ENCODE measurements at regions not wholly inside any gene's neighbourhood (a gene's known extent, or its start where the extent isn't known, plus 50 kb on each side); places are given as distances from the start of the nearest gene placed in this dataset.
"Not testable (repeated sequence)": the region's sequence is repeated elsewhere in the genome, so short reads cannot be mapped to it uniquely, and the experiment has no call there.

DNA sequence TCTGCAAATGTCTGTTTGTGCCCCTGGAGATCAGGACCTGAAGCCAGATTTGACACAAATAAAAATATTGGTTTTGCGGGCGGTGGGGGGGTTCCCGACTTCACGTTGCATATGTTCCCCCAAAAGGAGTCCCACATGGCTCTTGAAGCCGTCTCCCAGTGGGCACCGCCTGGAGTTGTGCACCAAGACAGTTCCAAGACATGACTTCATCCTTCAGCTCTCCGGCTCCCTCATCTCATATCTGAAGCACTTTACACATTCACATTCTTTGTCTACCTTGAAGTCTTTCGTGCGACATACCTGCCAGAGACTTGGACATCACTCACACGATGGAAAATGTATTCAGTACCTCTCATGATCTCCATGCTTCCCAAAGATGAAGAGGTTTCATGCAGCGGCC lies 362.8 kb upstream of the FOXK1 start:
- DNase-seq = no peak

DNA sequence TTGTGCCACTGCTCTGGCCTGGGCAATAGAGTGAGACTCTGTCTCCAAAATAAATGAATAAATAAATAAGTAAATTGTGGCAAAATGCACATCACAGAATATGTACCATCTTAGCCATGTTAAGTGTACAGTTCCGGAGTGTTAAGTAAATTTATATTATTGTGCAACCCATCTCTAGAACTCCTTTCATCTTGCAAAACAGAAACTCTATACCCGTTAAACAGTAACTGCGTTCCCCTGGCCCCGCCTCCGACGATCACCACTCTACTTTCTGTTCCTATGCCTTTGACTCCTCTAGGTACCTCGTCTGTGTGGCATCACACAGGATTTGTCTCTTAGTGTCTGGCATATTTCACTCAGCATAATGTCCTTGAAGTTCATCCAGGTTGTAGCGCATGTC lies 356.4 kb upstream of the FOXK1 start:
- DNase-seq = no peak

DNA sequence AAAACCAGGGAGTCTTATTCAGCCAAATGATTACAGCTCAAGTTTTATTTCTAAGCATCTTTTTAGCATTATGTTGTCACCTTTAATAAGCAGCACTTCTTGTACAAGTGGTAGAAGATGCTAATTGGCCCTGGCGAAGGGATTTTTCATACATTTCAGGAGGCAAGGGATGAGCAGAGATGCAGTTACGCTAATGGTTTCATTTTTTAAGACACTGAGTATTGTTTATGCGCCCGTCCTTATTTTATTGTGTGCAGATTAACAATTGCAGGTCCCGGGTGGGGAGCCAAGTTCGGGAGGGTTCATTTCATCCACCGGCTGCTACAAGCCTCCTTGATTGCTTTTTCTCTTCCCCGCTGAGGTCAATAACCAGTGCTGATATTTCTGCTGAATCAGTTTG lies 350.4 kb upstream of the FOXK1 start:
- DNase-seq = no peak

DNA sequence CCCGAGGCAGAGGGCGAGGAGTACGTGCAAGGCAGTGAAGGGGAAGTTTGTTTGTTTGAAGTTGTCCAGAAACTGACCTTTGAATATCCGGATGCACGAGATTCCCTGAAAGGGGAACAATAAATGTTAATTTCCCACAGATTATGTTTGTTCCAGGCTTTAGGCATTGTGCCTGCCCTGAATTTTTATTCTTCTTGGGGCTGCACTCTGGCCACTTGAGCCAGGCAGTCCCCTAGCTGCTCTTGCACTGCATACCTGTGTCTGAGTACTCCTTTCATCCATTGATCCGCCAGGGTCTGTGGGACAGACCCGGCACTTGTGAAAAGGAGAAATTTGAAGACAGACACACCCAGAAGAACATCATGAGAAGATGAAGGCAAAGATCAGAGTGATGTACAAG lies 343.5 kb upstream of the FOXK1 start:
- DNase-seq = no peak

DNA sequence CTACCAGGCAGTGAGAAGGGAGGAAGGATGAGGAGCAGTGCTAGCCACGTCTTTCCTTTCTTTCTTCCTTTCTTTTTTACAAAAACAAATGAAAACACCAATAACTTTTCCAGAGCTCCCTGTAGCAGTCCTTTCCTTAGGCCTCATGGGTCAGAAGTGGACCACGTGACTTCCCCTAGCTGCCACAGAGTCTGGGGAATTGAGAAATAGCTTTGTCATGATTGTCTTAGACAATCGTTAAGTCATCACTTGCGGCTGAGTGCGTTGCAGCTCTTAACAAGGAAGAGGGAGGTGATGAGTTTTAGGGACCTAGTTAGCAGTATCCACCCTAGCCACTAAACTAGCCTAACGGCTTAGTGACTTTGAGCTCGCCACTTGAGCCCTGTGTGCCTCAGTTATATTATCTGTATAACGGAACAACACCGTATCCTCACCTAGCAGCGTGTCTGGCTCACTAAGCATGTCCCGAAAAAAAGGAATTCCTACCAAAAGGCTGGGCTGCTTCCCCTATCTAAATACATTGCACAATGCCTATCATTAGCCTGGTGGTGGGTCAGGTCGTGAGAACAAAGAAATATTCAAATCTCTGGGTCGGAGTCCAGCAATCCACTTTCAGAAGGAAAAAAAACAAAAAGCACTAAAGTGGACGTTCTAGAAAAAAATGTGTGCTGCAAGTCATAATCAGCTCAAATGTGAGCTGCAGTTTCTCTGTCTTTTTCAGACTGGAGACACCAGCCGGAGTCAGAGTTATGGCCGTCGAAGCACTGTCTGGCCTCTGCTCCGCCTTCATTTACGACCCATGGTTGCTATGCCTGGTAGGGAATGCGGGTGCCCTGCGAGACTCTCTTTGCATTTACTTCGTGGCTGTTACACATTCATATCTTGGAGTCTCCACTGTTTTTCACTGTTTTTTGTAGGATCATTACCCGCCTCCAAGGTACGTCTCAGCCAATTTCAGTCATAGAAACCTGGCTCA lies 338.5 kb upstream of the FOXK1 start:
- no peak for DNase-seq

DNA sequence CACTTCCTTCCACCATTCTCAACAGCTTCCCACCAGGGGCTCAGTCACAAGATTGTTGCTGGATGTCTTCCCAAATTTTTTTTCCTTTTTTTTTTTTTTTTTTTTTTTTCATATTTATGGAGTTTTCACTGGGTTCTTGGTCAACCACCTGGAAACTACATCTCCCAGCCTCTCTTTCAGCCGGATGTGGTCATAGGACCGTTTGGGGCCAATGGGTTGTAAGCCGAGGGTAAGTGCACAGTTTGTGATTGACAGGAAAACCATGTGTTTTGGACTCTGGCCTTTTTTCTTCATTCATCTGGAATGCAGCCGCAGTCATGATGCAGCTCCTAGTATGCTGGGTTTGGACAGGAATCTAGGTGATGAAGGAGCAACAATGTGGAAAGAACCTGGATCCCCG lies 337.1 kb upstream of the FOXK1 start:
- DNase-seq = no peak

DNA sequence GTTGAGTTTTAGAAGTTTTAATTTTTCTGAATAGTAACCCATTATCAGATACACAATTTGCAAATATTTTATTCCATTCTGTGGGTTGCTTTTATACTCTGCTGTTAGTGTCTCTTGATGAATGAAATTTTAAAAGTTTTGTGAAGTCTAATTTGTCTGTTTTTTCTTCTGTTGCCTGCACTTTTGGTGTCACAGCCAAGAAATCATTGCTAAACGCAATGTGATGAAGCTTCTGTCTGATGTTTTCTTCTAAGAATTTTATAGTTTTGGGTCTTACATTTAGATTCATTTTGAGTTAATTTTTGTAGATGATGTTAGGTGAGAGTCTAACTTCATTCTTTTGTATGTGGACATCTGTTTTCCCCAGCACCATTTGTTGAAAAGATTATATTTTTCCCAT lies 330.0 kb upstream of the FOXK1 start:
- no peak for DNase-seq

DNA sequence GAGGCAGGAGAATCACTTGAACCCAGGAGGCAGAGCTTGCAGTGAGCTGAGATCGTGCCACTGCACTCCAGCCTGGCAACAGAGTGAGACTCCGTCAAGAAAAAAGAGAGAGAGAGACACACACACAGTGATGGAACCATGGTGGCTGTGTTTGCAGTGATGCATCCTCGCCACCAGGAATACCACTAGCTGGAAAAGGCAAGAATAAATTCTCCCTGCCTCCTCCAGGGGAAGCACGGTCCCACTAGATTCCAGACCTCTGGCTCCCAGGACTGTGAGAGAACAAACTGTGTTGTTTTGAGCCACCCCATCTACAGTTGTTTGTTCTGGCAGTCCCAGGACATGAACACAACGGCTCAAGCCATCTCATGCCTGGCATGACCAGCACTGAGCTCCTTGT lies 320.3 kb upstream of the FOXK1 start:
- no peak for DNase-seq

DNA sequence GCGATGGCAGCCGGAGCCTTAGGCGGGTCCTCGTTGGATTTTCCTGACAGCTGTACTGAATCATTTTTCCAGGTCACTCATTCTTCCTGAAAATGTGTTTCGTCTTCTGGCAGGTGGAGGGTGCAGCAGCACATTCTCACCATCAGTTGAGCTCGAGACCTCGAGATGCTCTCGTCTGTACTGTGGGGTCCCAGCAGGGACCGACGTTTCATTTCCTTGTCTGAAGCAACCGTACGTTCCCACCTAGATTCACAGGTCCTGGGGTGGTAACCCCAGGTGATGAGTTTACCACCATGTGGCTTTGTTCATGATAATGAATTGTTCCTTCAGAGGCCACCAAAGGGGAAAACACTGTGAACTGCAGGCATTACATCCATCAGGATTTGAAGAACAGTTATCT lies 298.5 kb upstream of the FOXK1 start:
- no peak for DNase-seq

DNA sequence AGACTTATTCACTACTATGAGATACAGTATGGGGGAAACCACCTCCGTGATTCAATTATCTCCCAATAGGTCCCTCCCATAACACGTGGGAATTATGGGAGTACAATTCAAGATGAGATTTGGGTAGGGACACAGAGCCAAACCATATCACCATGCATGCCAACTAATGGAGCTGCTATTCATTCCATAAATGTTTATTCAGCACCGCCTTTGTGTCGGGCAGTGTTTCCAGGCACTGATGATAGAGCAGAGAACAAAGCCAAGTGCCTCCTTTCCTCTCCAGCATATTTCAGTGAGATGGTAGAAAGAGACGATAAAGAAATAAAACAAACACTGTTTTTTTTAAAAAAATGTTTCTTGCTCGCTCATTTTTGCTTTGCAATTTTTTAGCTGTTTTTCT lies 295.9 kb upstream of the FOXK1 start:
- DNase-seq = no peak

DNA sequence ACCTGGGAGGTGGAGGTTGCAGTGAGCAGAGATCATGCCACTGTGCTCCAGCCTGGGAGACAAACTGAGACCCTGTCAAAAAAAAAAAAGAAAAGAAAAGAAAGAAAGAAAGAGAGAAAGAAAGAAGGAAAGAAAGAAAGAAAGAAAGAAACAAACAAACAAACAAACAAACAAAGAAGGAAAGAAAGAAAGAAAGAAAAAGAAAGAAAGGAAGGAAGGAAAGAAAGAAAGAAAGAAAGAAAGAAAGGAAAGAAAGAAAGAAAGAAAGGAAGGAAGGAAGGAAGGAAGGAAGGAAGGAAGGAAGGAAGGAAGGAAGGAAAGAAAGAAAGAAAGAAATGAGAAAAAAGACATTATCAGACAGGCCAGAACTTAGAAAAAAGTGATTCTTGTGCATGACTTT lies 291.0 kb upstream of the FOXK1 start:
- not testable (repeated sequence) for DNase-seq

DNA sequence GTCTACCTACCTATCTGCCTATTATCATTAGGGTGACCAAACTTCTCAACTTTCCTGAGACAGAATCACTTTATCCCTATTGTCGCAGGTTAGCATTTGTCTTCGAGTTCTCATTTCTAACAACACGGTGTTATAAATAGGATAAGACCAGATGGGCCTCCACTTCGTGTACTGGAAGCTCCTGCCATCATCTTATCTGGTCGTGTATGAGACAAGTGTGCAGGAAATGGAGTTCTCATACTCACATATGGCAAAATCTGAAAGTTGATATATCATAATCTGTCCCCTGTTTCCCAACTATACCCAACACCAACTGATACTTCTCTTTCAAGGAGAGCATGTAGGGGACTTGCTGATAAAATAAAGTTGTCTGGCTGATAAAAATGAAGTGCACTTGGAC lies 287.4 kb upstream of the FOXK1 start:
- no peak for DNase-seq

DNA sequence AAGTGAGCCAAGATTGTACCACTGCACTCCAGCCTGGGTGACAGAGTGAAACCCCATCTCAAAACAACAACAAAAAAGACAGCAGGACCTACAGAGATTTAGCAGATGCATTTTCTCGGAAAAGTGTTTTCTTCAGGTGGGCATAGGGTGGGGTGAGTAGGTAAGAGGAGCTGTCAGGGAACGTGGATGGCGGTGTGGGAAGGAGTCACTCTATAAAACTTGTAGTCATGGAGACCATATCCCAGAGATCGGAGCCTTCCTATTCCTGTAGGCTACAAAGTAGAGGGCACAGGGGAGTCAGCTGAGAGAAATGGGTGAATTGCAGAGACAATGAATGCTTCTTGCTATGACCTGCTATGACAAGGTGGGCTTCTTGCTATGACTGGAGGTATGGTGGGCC lies 283.0 kb upstream of the FOXK1 start:
- DNase-seq = no peak

DNA sequence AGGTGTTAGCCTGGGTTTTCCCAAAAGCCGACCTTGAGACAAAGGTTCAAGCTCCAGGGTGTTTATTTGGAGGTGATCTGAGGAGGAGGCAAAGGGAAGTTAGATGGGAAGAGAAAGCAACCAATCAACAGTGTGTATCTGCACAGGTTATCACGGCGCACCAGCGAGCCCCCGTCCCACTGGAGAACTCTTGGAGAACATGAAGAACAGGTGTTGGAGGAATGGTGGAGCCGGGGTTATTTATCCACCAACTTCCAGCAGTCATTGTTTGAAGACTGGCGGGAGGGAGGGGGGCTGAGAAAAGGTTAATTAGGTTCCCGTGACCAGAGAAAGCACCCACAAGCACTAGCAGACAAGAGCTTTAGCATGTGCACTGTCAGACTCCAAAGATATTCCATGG lies 282.5 kb upstream of the FOXK1 start:
- no peak for DNase-seq

DNA sequence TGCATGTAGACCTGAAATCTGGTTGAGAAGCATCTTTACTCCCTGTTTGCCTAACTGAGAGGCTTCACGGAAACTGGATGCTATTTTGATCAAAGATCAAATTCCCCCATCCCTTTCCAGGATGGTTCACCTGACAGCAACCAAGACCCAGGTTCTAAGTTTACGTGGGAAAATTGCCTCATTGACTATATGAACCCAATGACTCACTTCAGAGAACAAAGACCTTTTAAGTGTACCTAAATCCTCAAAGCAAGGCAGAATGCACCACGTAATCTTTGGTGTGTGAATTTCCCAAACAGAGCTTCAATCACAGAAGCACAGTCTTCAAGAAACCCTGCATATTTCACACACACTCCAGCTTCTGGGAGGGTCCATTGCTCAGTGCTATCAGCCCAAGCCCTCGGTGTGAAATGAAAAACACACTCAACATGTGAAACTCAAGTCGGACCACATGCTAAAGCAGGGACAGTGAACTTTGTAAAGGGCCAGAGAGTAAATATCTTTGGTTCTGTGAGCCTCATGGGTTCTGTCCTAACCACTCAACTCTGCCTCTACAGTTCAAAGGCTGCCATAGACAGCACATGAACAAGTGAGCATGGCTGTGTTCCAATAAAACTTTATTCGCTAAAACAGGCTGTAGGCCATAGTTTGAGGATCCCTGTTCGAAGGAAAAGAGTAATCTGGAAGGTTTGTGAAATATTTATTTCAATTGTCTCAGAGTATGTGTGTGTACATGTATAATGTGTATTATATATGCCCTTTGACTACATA lies 275.6 kb upstream of the FOXK1 start:
- DNase-seq = no peak

DNA sequence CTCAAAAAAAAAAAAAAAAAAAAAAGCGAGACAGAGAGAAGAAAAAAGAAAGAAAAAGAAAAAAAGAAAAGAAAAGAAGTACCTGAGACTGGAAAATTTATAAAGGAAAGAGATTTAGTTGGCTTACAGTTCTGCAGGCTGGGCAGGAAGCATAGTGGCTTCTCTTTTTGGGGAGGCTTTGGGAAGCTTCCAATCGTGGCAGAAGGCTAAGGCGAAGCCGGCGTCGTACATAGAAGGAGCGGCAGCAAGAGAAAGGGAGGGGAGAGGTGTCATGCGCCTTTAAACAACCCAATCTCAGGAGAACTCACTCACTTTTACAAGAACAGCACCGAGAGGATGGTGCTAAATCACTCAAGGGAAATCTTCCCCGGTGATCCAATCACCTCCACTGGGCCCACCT lies 272.1 kb upstream of the FOXK1 start:
- no peak for DNase-seq

DNA sequence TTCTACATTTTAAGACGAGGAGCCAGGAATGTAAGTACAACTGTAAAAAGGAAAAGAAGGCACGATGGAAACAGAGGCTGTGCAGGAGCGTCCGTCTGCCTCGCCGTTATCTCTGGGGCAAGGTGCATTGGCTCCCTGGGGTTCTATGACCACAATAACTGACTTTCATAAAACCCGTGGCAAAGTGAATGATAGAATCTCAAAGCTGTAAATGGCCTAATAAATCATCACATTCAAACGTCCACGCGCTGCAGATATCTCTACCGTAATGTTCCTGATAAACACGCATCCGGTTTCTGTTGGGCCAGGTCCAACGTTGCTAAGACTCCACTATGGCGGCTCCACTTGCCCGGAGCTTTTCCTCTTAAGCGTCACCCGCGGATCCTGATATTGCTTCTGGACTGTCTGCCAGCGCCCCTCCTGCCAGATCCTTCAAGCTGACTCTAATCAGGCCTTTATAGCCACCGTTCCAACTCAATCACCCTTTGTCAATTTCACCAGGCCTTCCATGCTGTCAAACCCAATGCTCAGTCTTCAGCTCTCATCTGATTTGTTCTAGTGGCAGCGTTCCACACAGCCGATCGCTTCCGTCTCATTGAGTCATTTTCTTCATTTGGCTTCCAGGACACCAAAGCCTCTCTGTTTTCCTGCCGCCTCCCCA lies 265.6 kb upstream of the FOXK1 start:
- peak; percentile 10 for DNase-seq

DNA sequence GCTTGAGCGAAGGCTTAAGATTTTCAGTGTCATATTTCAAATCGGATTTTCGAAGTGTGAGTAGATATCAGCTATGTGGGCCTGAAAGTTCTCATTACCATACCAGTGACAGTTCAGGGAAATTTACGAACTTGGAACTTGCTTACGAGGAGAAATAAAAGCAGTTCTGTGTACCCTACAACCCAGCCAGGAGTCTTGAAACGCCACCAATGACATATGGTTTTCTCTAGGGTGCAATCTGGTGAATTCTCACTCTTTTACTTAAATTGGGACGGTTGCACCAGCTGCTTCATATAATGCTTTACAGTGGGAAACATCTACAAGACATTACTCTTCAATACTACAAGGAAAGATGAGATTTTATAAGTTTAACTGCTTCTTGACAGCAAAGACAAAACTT lies 253.6 kb upstream of the FOXK1 start:
- no peak for DNase-seq

DNA sequence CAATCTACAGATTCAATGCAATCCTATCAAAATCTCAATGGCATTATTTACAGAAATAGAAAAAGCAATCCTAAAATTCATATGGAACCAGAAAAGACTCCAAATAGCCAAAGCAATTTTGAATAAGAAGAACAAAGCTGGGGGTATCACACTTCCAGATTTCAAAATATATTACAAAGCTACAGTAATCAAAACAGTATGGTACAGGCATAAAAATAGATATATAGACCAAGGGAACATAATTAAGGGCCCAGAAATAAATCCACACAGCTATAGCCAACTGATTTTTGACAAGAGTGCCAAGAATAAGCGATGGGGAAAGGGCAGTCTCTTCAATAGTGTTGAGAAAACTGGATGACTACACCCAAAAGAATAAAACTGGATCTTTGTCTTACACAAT lies 251.9 kb upstream of the FOXK1 start:
- no peak for DNase-seq

DNA sequence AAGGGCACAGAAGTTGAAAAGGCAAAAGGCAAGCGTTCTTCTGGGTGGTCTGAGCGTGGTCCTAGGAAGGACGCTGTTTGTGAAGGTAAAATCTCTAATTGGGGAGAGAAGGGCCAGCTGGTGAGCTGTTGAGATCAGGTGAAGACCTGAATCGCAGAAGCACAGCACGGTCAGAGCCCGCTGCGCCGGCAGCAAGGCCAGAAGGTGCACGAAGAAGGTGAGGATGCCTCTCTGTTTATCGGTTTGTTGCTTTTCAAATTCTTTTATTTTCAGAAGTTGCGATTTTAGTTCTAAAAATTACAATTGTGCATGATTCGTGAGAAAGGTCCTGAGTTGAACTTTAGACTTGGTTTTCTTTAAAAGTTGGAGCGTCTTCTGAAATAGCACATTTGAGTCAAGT lies 247.8 kb upstream of the FOXK1 start:
- no peak for DNase-seq

DNA sequence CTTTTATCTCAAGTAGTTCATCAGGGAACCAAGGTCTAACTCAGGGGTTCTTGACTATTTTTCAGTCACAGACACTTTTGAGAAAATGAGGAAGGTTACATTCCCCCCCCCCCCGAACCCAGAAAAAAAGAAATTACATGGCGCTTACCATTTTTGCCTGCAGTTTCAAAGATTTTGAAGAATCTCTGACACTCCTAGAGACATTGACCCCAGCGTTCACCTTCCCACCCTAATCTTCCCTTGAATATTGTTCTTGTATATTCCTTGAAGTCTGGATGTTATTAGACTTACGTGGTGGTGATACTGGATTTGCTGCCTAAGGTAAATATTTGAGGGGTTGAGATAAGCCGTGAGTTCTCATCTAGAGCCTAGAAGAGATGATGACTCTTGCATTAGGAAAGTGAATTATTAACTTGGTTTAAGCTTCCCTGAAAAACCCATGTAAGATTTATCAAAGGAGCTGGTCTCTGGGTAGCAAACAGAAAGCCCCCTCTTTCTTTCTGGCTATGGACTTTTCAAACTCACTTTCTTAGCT lies 245.7 kb upstream of the FOXK1 start:
- no peak for DNase-seq

DNA sequence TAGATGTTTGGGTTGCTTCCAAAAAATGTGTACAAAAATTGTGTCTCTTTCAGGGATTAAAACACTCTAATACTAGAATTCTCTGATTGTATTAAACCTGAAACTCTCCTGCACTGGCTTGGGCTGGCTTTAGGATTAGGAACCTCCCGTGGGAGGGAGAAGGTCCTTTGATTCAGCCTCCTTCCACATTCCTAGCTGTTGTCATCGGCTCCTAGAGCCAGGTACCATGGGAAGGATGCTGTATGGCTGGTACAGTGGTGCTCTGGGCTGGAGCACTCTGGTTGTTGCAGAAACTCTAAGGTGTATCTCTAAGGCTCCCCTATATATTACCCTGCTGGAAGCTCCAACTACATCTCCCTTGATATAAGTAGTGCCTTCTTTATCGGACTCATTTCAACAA lies 245.2 kb upstream of the FOXK1 start:
- no peak for DNase-seq

DNA sequence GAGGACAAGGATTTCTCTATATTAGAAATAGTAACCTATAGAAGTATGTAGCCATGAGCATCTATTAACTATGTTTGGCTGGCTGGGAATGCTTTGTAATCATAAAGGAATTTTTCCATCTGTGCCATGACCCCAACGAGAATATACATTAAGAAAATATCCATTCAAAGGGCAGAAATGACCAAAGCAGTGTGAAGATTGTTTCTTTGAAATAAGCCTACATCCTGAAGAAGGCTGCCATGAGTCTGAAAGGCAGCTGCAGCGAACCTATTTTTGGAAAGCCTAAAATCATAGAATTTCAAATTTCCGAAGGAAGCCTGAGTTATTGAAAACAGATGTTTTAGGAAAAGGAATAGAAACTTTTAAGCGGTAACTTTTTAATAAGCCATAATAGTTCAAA lies 244.2 kb upstream of the FOXK1 start:
- no peak for DNase-seq

Data from NCI-H510A (cell line).